HG03108 (cell line): ENCODE measurements at regions not wholly inside any gene's neighbourhood (a gene's known extent, or its start where the extent isn't known, plus 50 kb on each side); places are given as distances from the start of the nearest gene placed in this dataset.

Source experiments
- ATAC-seq: cut with Tn5 transposase; IDR thresholded peaks from one replicate; pipeline ENCODE4 v1.9.1; 2021; ENCODE audit warnings: moderate library complexity; ENCODE audit not compliant: unreplicated experiment

- ATAC-seq, result no peak
Observed at GRCh38 chr4:18840481-18840880, 818.9 kb upstream of the LCORL start.

GRCh38 chr4:18816228-18816895 is 794.8 kb upstream of the LCORL start:
- no peak for ATAC-seq

GRCh38 chr4:18815779-18816173 is 794.2 kb upstream of the LCORL start:
- no peak for ATAC-seq

- ATAC-seq, result no peak
Observed at GRCh38 chr4:18815081-18815778, 793.7 kb upstream of the LCORL start.

GRCh38 chr4:18813771-18814170 is 792.2 kb upstream of the LCORL start:
- ATAC-seq, result no peak

GRCh38 chr4:18813055-18813454 is 791.5 kb upstream of the LCORL start:
- ATAC-seq, result no peak

- ATAC-seq, result no peak
Observed at GRCh38 chr4:18803781-18804180, 782.2 kb upstream of the LCORL start.

GRCh38 chr4:18798123-18798522 is 776.6 kb upstream of the LCORL start:
- no peak for ATAC-seq

- ATAC-seq, result no peak
Observed at GRCh38 chr4:18795794-18796193, 774.2 kb upstream of the LCORL start.

- ATAC-seq, result no peak
Observed at GRCh38 chr4:18777190-18777930, 755.8 kb upstream of the LCORL start.

GRCh38 chr4:18767921-18768320 is 746.4 kb upstream of the LCORL start:
- no peak for ATAC-seq

GRCh38 chr4:18756671-18757070 is 735.1 kb upstream of the LCORL start:
- ATAC-seq, result no peak

- ATAC-seq, result no peak
Observed at GRCh38 chr4:18754180-18754579, 732.6 kb upstream of the LCORL start.

- ATAC-seq, result no peak
Observed at GRCh38 chr4:18751083-18751482, 729.5 kb upstream of the LCORL start.

GRCh38 chr4:18749391-18749790 is 727.8 kb upstream of the LCORL start:
- ATAC-seq, result no peak

- ATAC-seq, result no peak
Observed at GRCh38 chr4:18736551-18736950, 715.0 kb upstream of the LCORL start.

GRCh38 chr4:18735740-18736268 is 714.2 kb upstream of the LCORL start:
- no peak for ATAC-seq

- ATAC-seq, result no peak
Observed at GRCh38 chr4:18734405-18734804, 712.9 kb upstream of the LCORL start.

GRCh38 chr4:18733961-18734360 is 712.4 kb upstream of the LCORL start:
- no peak for ATAC-seq

GRCh38 chr4:18722748-18723191 is 701.2 kb upstream of the LCORL start:
- no peak for ATAC-seq

- ATAC-seq, result no peak
Observed at GRCh38 chr4:18698119-18698883, 676.7 kb upstream of the LCORL start.
